Hematopoietic multipotent progenitor cell treated with erythropoietin and hydrocortisone succinate and interleukin-3 and kit ligand, for 15 days (in vitro differentiated cells): ENCODE measurements at regions not wholly inside any gene's neighbourhood (a gene's known extent, or its start where the extent isn't known, plus 50 kb on each side); places are given as distances from the start of the nearest gene placed in this dataset.
"Not testable (repeated sequence)": the region's sequence is repeated elsewhere in the genome, so short reads cannot be mapped to it uniquely, and the experiment has no call there.

Experiments
- DNase-seq: peaks from one replicate; pipeline ENCODE4 v3.0.0-alpha.2; 2015; ENCODE audit warnings: low spot score

GRCh38 chr12:40431169-40431568 is 206.4 kb downstream of the LRRK2 start:
- DNase-seq: no peak

GRCh38 chr12:40435251-40435650 is 210.5 kb downstream of the LRRK2 start:
- no peak for DNase-seq

- no peak for DNase-seq
Observed at GRCh38 chr12:40435951-40436350, 211.2 kb downstream of the LRRK2 start.

GRCh38 chr12:40436564-40436963 is 211.8 kb downstream of the LRRK2 start:
- DNase-seq: no peak

GRCh38 chr12:40439771-40440492 is 215.1 kb downstream of the LRRK2 start:
- no peak for DNase-seq

- no peak for DNase-seq
Observed at GRCh38 chr12:40444174-40444573, 219.4 kb downstream of the LRRK2 start.

- no peak for DNase-seq
Observed at GRCh38 chr12:40446385-40446784, 221.6 kb downstream of the LRRK2 start.

GRCh38 chr12:40448523-40448922 is 223.7 kb downstream of the LRRK2 start:
- DNase-seq: not testable (repeated sequence)

- DNase-seq: no peak
Observed at GRCh38 chr12:40451661-40452060, 226.9 kb downstream of the LRRK2 start.

- DNase-seq: no peak
Observed at GRCh38 chr12:40464121-40464520, 228.1 kb upstream of the CNTN1 start.

GRCh38 chr12:40469736-40470135 is 222.5 kb upstream of the CNTN1 start:
- no peak for DNase-seq

- DNase-seq: no peak
Observed at GRCh38 chr12:40473962-40474361, 218.3 kb upstream of the CNTN1 start.

GRCh38 chr12:40474630-40475029 is 217.6 kb upstream of the CNTN1 start:
- no peak for DNase-seq

GRCh38 chr12:40499856-40500255 is 192.4 kb upstream of the CNTN1 start:
- no peak for DNase-seq

GRCh38 chr12:40502322-40502721 is 189.9 kb upstream of the CNTN1 start:
- DNase-seq: no peak

GRCh38 chr12:40505327-40505726 is 186.9 kb upstream of the CNTN1 start:
- DNase-seq: no peak

- no peak for DNase-seq
Observed at GRCh38 chr12:40508421-40508820, 183.8 kb upstream of the CNTN1 start.

GRCh38 chr12:40511341-40511740 is 180.9 kb upstream of the CNTN1 start:
- no peak for DNase-seq

GRCh38 chr12:40515041-40515816 is 177.0 kb upstream of the CNTN1 start:
- no peak for DNase-seq

- no peak for DNase-seq
Observed at GRCh38 chr12:40522837-40523236, 169.4 kb upstream of the CNTN1 start.

- DNase-seq: no peak
Observed at GRCh38 chr12:40525054-40525453, 167.2 kb upstream of the CNTN1 start.

- no peak for DNase-seq
Observed at GRCh38 chr12:40534828-40535227, 157.4 kb upstream of the CNTN1 start.

- no peak for DNase-seq
Observed at GRCh38 chr12:40551466-40551865, 140.8 kb upstream of the CNTN1 start.

GRCh38 chr12:40552868-40553267 is 139.4 kb upstream of the CNTN1 start:
- no peak for DNase-seq
